SK-N-SH (cell line): ENCODE measurements at regions not wholly inside any gene's neighbourhood (a gene's known extent, or its start where the extent isn't known, plus 50 kb on each side); places are given as distances from the start of the nearest gene placed in this dataset.

Experiments
- EP300 ChIP-seq, 2 experiments: IDR thresholded peaks; 2 replicates each; pipeline versions ENCODE4 v1.4.0 to v1.6.1; 2012; ENCODE audit warnings: borderline replicate concordance in 1 of 2, low read depth in 1 of 2, low read length in 1 of 2
- EZH2phosphoT487 ChIP-seq: fragments of 200-600 bp; sonication (generic); IDR thresholded peaks from 2 replicates; pipeline ENCODE4 v1.6.1; 2017; ENCODE audit warnings: low read depth, mixed run types, mild to moderate bottlenecking, antibody characterized with exemption, moderate library complexity, borderline replicate concordance
- FOSL2 ChIP-seq: IDR thresholded peaks from 2 replicates; pipeline ENCODE4 v1.4.0; 2012; ENCODE audit warnings: low read depth, mild to moderate bottlenecking, moderate library complexity, borderline replicate concordance
- FOXJ3 ChIP-seq: sonication (generic); formaldehyde crosslinking; IDR thresholded peaks from 2 replicates; pipeline ENCODE4 v1.5.1; 2020; ENCODE audit warnings: mild to moderate bottlenecking, missing genetic modification reagents
- FOXM1 ChIP-seq: IDR thresholded peaks from 2 replicates; pipeline ENCODE4 v1.4.0; 2012; ENCODE audit warnings: low read depth, mild to moderate bottlenecking
- JUND ChIP-seq: IDR thresholded peaks from 2 replicates; pipeline ENCODE4 v1.4.0; 2012
- NFIC ChIP-seq: IDR thresholded peaks from 2 replicates; pipeline ENCODE4 v1.4.0; 2012; ENCODE audit warnings: borderline replicate concordance
- POLR2AphosphoS5 ChIP-seq: IDR thresholded peaks from 2 replicates; pipeline ENCODE4 v1.6.1; 2012; ENCODE audit warnings: low read depth, low read length
- RFX5 ChIP-seq: IDR thresholded peaks from 2 replicates; pipeline ENCODE4 v1.6.1; 2012; ENCODE audit warnings: mild to moderate bottlenecking, improper control_type of control experiment, low read length
- SMC3 ChIP-seq: IDR thresholded peaks from 2 replicates; pipeline ENCODE4 v1.6.1; 2012; ENCODE audit warnings: low read depth, low read length, improper control_type of control experiment
- TF ChIP-seq, protein P1 (sequence below): fragments of 200-600 bp; sonication (generic); IDR thresholded peaks from 2 replicates; pipeline ENCODE4 v1.6.1; 2017; ENCODE audit warnings: antibody characterized with exemption, mild to moderate bottlenecking, moderate library complexity
- TF ChIP-seq, protein P2 (sequence below): IDR thresholded peaks from 2 replicates; pipeline ENCODE4 v1.4.0; 2012; ENCODE audit warnings: low read depth
- TF ChIP-seq, protein P3 (sequence below): IDR thresholded peaks from 2 replicates; pipeline ENCODE4 v1.4.0; 2012; ENCODE audit warnings: low read depth, borderline replicate concordance

DNA sequence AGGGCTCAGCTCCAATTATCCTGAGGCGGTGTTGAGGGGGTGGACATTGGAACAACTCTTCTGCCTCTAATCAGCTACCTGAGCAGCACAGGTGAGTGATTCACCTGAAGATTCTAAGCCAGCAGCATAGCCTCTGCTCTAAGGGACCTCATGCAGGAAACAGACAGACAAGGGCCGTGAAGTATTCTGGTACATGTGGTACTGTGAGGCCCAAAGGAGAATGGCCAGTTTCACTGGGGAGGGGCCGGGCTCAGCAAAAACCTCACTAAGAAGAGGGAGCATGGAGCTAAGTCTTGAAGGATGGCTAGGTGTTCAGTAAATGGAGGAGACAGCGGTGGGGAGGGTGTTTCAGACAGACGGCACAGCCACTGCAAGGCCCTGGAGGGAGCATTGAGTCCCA, 58.5 kb upstream of the CCDC167 start:
- TF ChIP-seq, protein P1, sequence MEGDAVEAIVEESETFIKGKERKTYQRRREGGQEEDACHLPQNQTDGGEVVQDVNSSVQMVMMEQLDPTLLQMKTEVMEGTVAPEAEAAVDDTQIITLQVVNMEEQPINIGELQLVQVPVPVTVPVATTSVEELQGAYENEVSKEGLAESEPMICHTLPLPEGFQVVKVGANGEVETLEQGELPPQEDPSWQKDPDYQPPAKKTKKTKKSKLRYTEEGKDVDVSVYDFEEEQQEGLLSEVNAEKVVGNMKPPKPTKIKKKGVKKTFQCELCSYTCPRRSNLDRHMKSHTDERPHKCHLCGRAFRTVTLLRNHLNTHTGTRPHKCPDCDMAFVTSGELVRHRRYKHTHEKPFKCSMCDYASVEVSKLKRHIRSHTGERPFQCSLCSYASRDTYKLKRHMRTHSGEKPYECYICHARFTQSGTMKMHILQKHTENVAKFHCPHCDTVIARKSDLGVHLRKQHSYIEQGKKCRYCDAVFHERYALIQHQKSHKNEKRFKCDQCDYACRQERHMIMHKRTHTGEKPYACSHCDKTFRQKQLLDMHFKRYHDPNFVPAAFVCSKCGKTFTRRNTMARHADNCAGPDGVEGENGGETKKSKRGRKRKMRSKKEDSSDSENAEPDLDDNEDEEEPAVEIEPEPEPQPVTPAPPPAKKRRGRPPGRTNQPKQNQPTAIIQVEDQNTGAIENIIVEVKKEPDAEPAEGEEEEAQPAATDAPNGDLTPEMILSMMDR, result no peak
- TF ChIP-seq FOXM1 (no peak), POLR2AphosphoS5 (no peak), EZH2phosphoT487 (no peak), NFIC (no peak), SMC3 (no peak), FOSL2 (no peak), RFX5 (no peak), FOXJ3 (CRISPR knock-in tag) (no peak), JUND (no peak), EP300 (IDR thresholded peaks at IDR 0.05; ENCODE audit: borderline replicate concordance in 1 of 2, low read depth in 1 of 2, low read length in 1 of 2) (no peak)
- TF ChIP-seq, protein P2, sequence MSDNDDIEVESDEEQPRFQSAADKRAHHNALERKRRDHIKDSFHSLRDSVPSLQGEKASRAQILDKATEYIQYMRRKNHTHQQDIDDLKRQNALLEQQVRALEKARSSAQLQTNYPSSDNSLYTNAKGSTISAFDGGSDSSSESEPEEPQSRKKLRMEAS, result no peak
- TF ChIP-seq, protein P3, sequence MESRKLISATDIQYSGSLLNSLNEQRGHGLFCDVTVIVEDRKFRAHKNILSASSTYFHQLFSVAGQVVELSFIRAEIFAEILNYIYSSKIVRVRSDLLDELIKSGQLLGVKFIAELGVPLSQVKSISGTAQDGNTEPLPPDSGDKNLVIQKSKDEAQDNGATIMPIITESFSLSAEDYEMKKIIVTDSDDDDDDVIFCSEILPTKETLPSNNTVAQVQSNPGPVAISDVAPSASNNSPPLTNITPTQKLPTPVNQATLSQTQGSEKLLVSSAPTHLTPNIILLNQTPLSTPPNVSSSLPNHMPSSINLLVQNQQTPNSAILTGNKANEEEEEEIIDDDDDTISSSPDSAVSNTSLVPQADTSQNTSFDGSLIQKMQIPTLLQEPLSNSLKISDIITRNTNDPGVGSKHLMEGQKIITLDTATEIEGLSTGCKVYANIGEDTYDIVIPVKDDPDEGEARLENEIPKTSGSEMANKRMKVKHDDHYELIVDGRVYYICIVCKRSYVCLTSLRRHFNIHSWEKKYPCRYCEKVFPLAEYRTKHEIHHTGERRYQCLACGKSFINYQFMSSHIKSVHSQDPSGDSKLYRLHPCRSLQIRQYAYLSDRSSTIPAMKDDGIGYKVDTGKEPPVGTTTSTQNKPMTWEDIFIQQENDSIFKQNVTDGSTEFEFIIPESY, result no peak
